NCI-H2171 treated with DMSO at 0.1 percent for 48 hours (cell line): ENCODE measurements at regions not wholly inside any gene's neighbourhood (a gene's known extent, or its start where the extent isn't known, plus 50 kb on each side); places are given as distances from the start of the nearest gene placed in this dataset.

ENCODE experiments used
- DNase-seq: peaks from one replicate; lab custom pipeline; 2025; lab: John Stamatoyannopoulos, UW

- DNase-seq, result no peak
Observed at GRCh38 chrX:51437521-51437920, 58.9 kb downstream of the NUDT11 start.

GRCh38 chrX:51435101-51435500 is 61.3 kb downstream of the NUDT11 start:
- DNase-seq, result no peak

- DNase-seq, result no peak
Observed at GRCh38 chrX:51421972-51422597, 74.3 kb downstream of the NUDT11 start.

- DNase-seq, result peak; percentile 26
Observed at GRCh38 chrX:51420610-51421009, 75.8 kb downstream of the NUDT11 start.

GRCh38 chrX:51408462-51408861 is 75.8 kb downstream of the NUDT10 start:
- no peak for DNase-seq

- DNase-seq, result no peak
Observed at GRCh38 chrX:51407520-51408409, 75.1 kb downstream of the NUDT10 start.

GRCh38 chrX:51406688-51407519 is 74.3 kb downstream of the NUDT10 start:
- DNase-seq, result no peak

GRCh38 chrX:51404445-51404844 is 71.8 kb downstream of the NUDT10 start:
- DNase-seq, result no peak

GRCh38 chrX:51395810-51396728 is 63.4 kb downstream of the NUDT10 start:
- no peak for DNase-seq

GRCh38 chrX:51395480-51395809 is 62.8 kb downstream of the NUDT10 start:
- DNase-seq, result no peak
